BLaER1 treated with 17β-estradiol and CSF1 and Interleukin-3, amounts not matched to agents 10 nM and 100 nM (cell line): ENCODE measurements at regions not wholly inside any gene's neighbourhood (a gene's known extent, or its start where the extent isn't known, plus 50 kb on each side); places are given as distances from the start of the nearest gene placed in this dataset.
A peak's percentile ranks its signal among the peaks of the same experiment; 100 is the strongest.

Experiments used
- H3K27ac ChIP-seq, 11 experiments: shearing (Covaris generic); formaldehyde crosslinking; 2 replicates each; pipeline ENCODE4 v1.8.1; 2022
- H3K27me3 ChIP-seq, 11 experiments: shearing (Covaris generic); formaldehyde crosslinking; 2 replicates each; pipeline ENCODE4 v1.8.1; 2022
- H3K36me3 ChIP-seq, 11 experiments: shearing (Covaris generic); formaldehyde crosslinking; 2 replicates each; pipeline ENCODE4 v1.8.1; 2022
- H3K4me1 ChIP-seq, 10 experiments: shearing (Covaris generic); formaldehyde crosslinking; 2 replicates each; pipeline ENCODE4 v1.8.1; 2022
- H3K4me2 ChIP-seq, 11 experiments: shearing (Covaris generic); formaldehyde crosslinking; 2 replicates each; pipeline ENCODE4 v1.8.1; 2022
- H3K4me3 ChIP-seq, 10 experiments: shearing (Covaris generic); formaldehyde crosslinking; 2 replicates each; pipeline ENCODE4 v1.8.1; 2022
- H3K9ac ChIP-seq, 11 experiments: shearing (Covaris generic); formaldehyde crosslinking; 2 replicates each; pipeline ENCODE4 v1.8.1; 2022
- H3K9me3 ChIP-seq, 11 experiments: shearing (Covaris generic); formaldehyde crosslinking; replicated peaks in 1 of 11; 2 replicates each; pipeline ENCODE4 v1.8.1; 2022
- H4K20me1 ChIP-seq, 11 experiments: shearing (Covaris generic); formaldehyde crosslinking; 2 replicates each; pipeline ENCODE4 v1.8.1; 2022
- Cebpa-rat ChIP-seq, 11 experiments: shearing (Covaris generic); IDR thresholded peaks; 2 replicates each; pipeline ENCODE4 v1.8.1; 2022

DNA sequence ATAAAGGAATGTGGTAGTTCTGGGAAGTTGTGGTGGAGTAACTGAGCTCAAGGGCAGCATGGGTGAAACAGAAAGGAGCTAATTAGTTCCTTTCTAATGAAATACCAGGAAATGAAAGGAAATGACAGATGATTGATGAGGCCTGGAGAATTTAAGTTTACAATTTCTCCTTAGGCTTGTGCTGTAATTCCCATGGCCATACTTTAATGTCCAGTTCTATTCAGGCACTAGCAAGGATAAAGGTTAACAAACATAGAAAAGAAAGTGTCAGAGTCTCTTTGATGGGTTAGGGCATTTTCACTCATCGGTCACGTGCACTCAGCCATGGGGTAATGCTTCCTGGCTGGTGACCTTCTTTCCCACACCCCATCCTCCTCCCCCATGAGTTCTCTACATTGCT is 70.3 kb downstream of the CTSL start:
- H3K4me1 ChIP-seq, result peaks cover 6 to 70% (median 32%) of the 10 kb centered on the region in 10 experiments; a peak in 18 of 20 replicates
- TF ChIP-seq Cebpa-rat (IDR thresholded peaks at IDR 0.05), result no peak

DNA sequence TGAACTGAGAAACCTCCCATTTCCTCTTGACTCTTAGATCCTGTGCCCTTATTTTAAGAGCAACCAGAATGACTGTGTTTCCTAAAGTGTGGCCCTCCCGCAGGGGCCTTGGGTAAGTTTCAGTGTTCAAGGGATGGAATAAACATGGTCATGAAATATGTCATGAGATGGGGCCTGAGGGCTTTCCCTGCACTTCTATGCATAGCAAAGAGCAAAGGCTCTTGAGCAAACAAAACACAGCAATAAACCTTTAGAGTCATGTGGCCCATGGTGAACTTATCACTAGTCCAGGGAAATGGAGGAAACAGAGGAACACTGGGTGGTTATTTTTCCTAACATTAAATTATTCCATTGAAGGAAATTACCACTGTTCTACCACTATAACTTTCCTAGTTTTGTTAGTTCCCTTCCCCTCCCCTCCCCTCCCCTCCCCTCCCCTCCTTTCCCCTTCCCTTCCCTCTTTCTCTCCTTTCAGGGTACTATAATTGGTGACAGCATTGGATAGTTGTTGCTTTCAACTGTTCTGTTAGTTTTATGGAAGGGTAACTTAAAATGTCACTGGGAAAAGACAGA is 72.4 kb downstream of the CTSL start:
- Histone ChIP-seq H3K27me3 (no peaks in the 10 kb centered on the region), H3K4me3 (no peak overlapping the region), H3K9ac (no peak overlapping the region), H3K36me3 (no peaks in the 10 kb centered on the region), H3K4me1 (peaks cover 6 to 51% (median 18%) of the 10 kb centered on the region in 10 experiments; a peak in 18 of 20 replicates), H4K20me1 (no peaks in the 10 kb centered on the region; a peak in 1 of 22 replicates), H3K9me3 (no peaks in the 10 kb centered on the region), H3K4me2 (peak overlapping the region in 3 of 11 experiments; percentile 35 to 66 (median 61); a peak in 7 of 22 replicates), H3K27ac (no peak overlapping the region)
- TF ChIP-seq Cebpa-rat (IDR thresholded peaks at IDR 0.05), result no peak

More for the DNA sequence above, 70.3 kb downstream of the CTSL start:
- H3K4me2 ChIP-seq, result peak overlapping the region; percentile 13 to 80 (median 39); a peak in 18 of 22 replicates
- peaks cover 0 to 6% (median 0%) of the 10 kb centered on the region in 11 experiments; a peak in 1 of 22 replicates for H3K9me3 ChIP-seq
- no peaks in the 10 kb centered on the region for H4K20me1 ChIP-seq
- no peaks in the 10 kb centered on the region for H3K36me3 ChIP-seq
- peak overlapping the region in 5 of 11 experiments; percentile 13 to 93 (median 25); a peak in 7 of 22 replicates for H3K27ac ChIP-seq
- no peak overlapping the region; a peak in 1 of 22 replicates for H3K9ac ChIP-seq
- no peaks in the 10 kb centered on the region for H3K27me3 ChIP-seq
- H3K4me3 ChIP-seq, result no peak overlapping the region

- H3K4me3 ChIP-seq, result no peak overlapping the region
- TF ChIP-seq Cebpa-rat (IDR thresholded peaks at IDR 0.05), result no peak
Measured at GRCh38 chr9:87799503-87799902, 73.6 kb downstream of the CTSL start.

DNA sequence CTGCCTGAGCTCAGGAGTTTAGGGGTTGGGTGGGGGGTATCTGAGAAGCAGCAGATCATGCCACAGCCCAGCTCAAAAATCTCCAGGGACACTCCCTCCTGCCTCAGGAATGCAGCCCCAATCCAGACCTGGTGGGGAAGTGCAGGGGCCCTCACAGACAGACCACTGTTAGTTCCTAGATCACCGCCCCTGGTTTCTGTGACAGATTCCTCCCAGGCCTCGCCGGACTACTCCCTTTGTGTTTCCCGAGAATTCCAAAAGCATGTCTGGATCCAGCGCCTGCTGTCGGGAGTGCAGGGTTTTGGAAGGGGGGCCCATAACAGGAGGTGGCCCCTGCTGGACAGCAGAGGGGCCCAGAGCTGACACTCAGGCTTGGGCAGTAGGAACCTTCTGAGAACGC is 74.5 kb downstream of the CTSL start:
- no peaks in the 10 kb centered on the region for H3K36me3 ChIP-seq
- H3K4me2 ChIP-seq, result no peak overlapping the region
- H3K27ac ChIP-seq, result no peak overlapping the region
- H3K4me3 ChIP-seq, result no peak overlapping the region
- no peaks in the 10 kb centered on the region for H3K27me3 ChIP-seq
- H3K9me3 ChIP-seq, result no peaks in the 10 kb centered on the region
- TF ChIP-seq Cebpa-rat (IDR thresholded peaks at IDR 0.05), result no peak
- no peaks in the 10 kb centered on the region; a peak in 1 of 22 replicates for H4K20me1 ChIP-seq
- H3K9ac ChIP-seq, result no peak overlapping the region
- H3K4me1 ChIP-seq, result peaks cover 6 to 29% (median 11%) of the 10 kb centered on the region in 10 experiments; a peak in 17 of 20 replicates

More at GRCh38 chr9:87799503-87799902, 73.6 kb downstream of the CTSL start:
- H3K9ac ChIP-seq, result no peak overlapping the region
- H3K36me3 ChIP-seq, result no peaks in the 10 kb centered on the region
- H3K4me2 ChIP-seq, result peak overlapping the region in 1 of 11 experiments; percentile 10; a peak in 1 of 22 replicates
- H3K4me1 ChIP-seq, result peaks cover 6 to 39% (median 11%) of the 10 kb centered on the region in 10 experiments; a peak in 17 of 20 replicates
- no peaks in the 10 kb centered on the region for H3K9me3 ChIP-seq
- no peaks in the 10 kb centered on the region; a peak in 1 of 22 replicates for H4K20me1 ChIP-seq
- H3K27me3 ChIP-seq, result no peaks in the 10 kb centered on the region
- H3K27ac ChIP-seq, result no peak overlapping the region

DNA sequence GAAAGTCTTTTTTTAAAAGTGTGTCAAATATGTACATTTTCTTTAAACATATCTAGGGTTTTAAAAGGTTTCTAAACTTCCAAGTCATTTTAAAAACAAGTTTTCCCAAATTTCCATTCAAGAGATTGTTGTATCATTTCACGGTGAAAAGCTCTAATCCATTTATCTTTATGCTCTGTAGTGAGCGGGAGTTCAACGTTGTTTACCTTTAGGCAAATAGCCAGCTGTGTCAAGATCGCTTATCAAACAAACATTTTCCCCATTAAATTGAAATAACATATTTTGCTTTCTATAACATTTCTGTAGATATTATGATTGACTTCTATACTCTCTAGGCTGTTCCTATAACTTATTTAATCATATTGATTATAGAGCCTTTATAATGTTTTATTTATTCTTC is 75.1 kb downstream of the CTSL start:
- Histone ChIP-seq H3K36me3 (no peaks in the 10 kb centered on the region), H4K20me1 (no peaks in the 10 kb centered on the region; a peak in 1 of 22 replicates), H3K4me1 (peaks cover 5 to 24% (median 8%) of the 10 kb centered on the region in 10 experiments; a peak in 17 of 20 replicates), H3K4me3 (no peak overlapping the region), H3K27me3 (no peaks in the 10 kb centered on the region), H3K9ac (no peak overlapping the region), H3K9me3 (peaks cover 0 to 4% (median 0%) of the 10 kb centered on the region in 11 experiments; a peak in 1 of 22 replicates), H3K4me2 (no peak overlapping the region), H3K27ac (no peak overlapping the region)
- no peak for TF ChIP-seq Cebpa-rat (IDR thresholded peaks at IDR 0.05)

DNA sequence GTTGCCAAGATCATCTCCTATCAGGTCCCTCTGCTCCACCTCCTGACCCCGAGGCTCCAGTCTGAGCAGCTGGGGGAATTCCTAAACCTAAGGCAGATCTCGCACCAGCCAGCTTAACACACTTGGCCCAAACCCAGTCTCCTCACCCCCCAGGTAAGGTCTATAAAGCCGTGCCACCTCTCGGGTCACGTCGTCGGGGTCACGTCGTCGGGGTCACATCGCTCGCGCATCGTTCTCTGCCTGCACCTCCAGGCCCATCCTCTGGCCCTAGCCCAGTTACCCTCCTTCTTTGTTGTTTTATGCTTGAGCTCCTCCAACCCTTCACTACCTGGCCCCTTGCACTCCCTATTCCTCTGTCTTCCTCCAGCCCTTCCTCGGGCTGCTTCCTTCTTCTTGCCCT is 77.2 kb downstream of the CTSL start:
- H3K4me3 ChIP-seq, result no peak overlapping the region
- no peak for TF ChIP-seq Cebpa-rat (IDR thresholded peaks at IDR 0.05)
- no peaks in the 10 kb centered on the region for H3K36me3 ChIP-seq
- peaks cover 0 to 2% (median 0%) of the 10 kb centered on the region in 10 experiments; a peak in 6 of 20 replicates for H3K4me1 ChIP-seq
- H3K27me3 ChIP-seq, result no peaks in the 10 kb centered on the region
- no peaks in the 10 kb centered on the region; a peak in 1 of 22 replicates for H4K20me1 ChIP-seq
- no peak overlapping the region for H3K27ac ChIP-seq
- H3K9me3 ChIP-seq, result peaks cover 6 to 22% (median 11%) of the 10 kb centered on the region in 11 experiments
- H3K9ac ChIP-seq, result no peak overlapping the region
- no peak overlapping the region for H3K4me2 ChIP-seq

DNA sequence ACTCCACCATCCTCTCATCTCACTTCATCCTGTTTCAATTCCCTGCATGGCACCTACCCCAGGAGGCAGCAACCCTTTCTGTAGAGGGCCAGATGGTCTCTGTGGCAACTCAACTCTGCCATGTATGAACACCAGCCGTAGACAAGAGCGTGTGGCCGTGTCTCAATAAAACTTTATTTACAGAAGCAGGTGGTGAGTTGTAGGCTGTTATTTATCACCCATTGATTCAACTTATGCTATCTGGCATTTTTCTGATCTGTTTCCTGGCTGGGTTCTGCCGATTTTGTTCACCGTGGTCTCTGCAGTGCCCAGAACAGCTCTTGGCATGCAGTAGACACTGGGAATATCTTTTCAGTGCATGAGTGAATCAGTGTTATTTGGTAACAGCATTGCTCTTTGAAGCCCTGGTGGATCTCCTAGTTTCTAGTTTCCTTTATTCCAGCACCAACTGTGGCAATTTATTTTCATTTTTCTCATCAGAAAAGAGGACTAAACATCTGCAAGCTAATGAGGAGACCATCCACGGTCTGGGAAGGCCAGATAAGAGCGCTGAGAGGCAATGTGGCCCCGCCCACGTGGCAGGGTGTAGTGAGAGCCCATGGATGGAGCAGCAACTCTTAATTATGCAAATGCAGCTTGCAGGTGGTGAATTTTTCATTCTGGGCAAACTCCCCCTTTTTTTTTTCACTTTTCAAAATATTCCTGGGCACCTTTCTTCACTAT is 77.9 kb downstream of the CTSL start:
- Histone ChIP-seq H3K36me3 (peaks cover 0 to 3% (median 0%) of the 10 kb centered on the region in 11 experiments; a peak in 1 of 22 replicates), H3K4me3 (no peak overlapping the region), H3K4me2 (no peak overlapping the region), H3K9ac (no peak overlapping the region), H4K20me1 (no peaks in the 10 kb centered on the region; a peak in 1 of 22 replicates), H3K27ac (no peak overlapping the region), H3K27me3 (no peaks in the 10 kb centered on the region), H3K9me3 (peaks cover 12 to 28% (median 17%) of the 10 kb centered on the region in 11 experiments), H3K4me1 (no peaks in the 10 kb centered on the region)
- no peak for TF ChIP-seq Cebpa-rat (IDR thresholded peaks at IDR 0.05)

GRCh38 chr9:87805259-87805658 is 77.4 kb upstream of the SPATA31E1 start:
- Histone ChIP-seq H3K27me3 (peaks cover 0 to 4% (median 0%) of the 10 kb centered on the region in 11 experiments; a peak in 2 of 22 replicates), H4K20me1 (no peaks in the 10 kb centered on the region; a peak in 1 of 22 replicates), H3K4me3 (no peak overlapping the region), H3K9ac (no peak overlapping the region), H3K4me1 (peaks cover 0 to 6% (median 0%) of the 10 kb centered on the region in 10 experiments; a peak in 5 of 20 replicates), H3K9me3 (peaks cover 26 to 43% (median 31%) of the 10 kb centered on the region in 11 experiments), H3K4me2 (no peak overlapping the region), H3K27ac (no peak overlapping the region), H3K36me3 (peaks cover 0 to 7% (median 0%) of the 10 kb centered on the region in 11 experiments; a peak in 1 of 22 replicates)
- TF ChIP-seq Cebpa-rat (IDR thresholded peaks at IDR 0.05), result no peak

- Histone ChIP-seq H3K36me3 (peaks cover 0 to 7% (median 0%) of the 10 kb centered on the region in 11 experiments; a peak in 1 of 22 replicates), H3K27ac (no peak overlapping the region), H3K4me3 (no peak overlapping the region), H3K4me1 (peaks cover 9 to 44% (median 12%) of the 10 kb centered on the region in 10 experiments; a peak in 18 of 20 replicates), H3K27me3 (peaks cover 0 to 25% (median 0%) of the 10 kb centered on the region in 11 experiments; a peak in 6 of 22 replicates), H4K20me1 (no peaks in the 10 kb centered on the region), H3K9ac (no peak overlapping the region), H3K4me2 (peak overlapping the region in 3 of 11 experiments; percentile 25 to 68 (median 40); a peak in 5 of 22 replicates), H3K9me3 (peaks cover 29 to 51% (median 33%) of the 10 kb centered on the region in 11 experiments)
- TF ChIP-seq Cebpa-rat (IDR thresholded peaks at IDR 0.05), result no peak
Measured at GRCh38 chr9:87810008-87810407, 72.7 kb upstream of the SPATA31E1 start.
